ENCODE measurements at regions not wholly inside any gene's neighbourhood (a gene's known extent, or its start where the extent isn't known, plus 50 kb on each side); places are given as distances from the start of the nearest gene placed in this dataset.
A peak's percentile ranks its signal among the peaks of the same experiment; 100 is the strongest.
"Not testable (repeated sequence)": the region's sequence is repeated elsewhere in the genome, so short reads cannot be mapped to it uniquely, and the experiment has no call there.

DNA sequence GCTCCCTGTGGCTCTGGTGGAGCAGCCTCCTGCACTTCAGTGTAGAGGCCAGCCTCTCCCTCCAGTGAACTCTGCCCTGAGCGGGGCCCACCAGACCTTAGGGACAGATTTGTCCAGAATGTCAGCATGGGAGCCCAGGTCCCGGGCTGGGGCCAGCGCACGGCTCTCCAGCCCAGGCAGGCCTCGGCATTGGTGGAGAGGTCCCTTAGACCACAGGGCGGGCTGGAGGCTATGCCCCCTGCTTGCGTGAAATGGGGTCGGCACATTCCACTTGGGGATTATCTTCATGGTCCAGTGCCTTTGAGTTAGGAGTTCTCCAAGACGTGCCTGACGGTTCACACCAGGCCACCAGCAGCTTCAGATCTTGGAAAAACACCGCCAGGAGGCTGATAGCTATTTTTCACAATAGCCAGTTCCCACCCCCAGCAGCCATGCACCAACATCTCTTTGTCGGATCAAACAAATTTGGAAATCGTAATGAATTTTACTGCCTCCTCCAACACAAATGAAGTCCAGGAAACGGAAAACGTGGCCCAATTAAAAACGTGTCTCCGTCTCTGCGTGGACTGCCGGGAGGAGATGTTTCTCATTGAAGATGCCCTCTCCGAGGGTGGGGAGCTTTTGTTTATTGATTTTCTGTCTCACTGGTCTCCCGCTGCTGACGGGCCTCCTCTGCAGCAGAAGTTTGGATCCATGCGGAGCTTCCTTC is 110.0 kb upstream of the CIBAR2 start:
- DNase-seq = no peak

DNA sequence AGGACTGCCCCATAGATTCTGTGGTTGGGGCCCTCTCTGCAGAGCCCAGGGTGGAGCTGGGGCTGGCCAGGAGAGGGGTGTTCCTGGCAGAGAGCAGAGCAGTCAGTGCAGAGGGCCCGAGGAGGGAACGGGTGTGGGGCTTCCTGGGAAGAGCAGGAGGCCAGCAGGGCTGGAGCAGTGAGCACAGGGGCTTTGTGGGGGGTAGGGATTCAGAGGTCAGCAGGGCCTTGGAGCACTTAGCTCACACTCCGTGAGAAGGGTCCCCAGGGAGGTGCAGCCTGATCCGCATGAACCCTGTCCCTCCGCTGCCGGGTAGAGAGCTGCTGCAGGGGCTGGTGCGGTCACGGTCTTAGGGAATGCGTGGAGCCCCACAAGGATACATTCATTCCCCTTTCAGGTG is 113.0 kb upstream of the CIBAR2 start:
- DNase-seq = no peak

DNA sequence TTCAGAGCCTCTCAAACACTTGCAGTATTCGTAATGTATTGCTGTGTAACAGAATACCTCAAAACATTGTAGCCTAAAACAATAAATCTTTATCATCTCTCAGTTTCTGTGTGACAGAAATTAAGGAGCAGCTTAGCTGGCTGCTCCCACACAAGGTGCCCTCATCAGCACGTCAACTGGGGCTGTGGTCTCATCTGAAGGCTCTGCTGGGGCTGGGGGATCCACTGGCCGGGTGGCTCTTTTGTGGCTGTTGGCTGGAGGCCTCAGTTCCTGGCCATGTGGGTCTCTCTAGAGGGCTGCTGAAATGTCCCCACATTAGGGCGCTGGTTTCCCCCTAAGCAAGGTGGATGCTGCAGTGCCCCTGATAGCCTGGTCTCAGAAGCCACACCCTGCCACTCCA is 113.4 kb upstream of the CIBAR2 start:
- no peak for DNase-seq

- DNase-seq = no peak
Measured at GRCh38 chr16:85227084-85227945, 115.0 kb upstream of the CIBAR2 start.

GRCh38 chr16:85227946-85228862 is 115.9 kb upstream of the CIBAR2 start:
- no peak for DNase-seq

DNA sequence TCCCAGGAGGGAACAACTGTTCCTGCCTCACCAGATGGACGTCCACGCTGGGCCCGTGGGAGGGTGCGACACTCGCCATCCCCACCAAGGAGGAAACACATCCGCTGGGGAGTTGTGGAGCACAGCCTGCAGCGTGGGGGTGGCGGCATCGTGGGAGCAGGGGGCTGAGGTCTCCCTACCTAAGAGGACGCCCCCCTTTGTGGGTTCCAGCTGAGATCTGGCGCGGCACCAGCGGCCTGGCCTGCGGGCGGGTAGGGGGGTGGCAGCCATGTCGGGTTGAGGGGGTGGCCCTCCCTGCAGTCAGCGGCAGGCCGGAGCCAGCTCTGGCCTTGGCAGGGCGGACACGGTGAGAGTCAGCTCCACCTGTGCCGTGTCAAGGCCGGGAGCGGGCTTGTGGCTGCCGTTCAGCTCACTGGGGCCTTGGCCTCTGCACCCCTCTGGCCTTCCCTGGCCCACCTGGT is 116.7 kb upstream of the CIBAR2 start:
- DNase-seq = no peak

- DNase-seq = no peak
Measured at GRCh38 chr16:85229869-85230462, 117.7 kb upstream of the CIBAR2 start.

DNA sequence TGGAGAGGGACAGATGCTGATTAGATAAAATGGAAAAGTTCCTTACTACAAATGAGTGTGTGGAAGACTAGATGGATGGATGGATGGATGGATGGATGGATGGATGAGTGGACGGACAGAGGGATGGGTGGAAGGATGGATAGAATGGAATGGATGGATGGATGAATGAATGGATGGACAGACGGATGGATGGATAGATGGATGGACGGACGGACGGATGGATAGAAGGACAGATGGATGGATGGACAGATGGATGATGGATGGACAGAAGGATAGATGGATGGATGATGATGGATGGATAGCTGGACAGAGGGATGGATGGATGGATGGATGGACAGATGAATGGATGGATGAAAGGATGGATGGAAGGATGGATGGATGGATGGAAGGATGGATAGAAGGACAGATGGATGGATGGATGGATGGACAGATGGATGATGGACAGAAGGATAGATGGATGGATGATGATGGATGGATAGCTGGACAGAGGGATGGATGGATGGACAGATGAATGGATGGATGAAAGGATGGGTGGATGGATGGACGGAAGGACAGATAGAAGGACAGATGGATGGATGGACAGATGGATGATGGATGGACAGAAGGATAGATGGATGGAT is 118.6 kb upstream of the CIBAR2 start:
- not testable (repeated sequence) for DNase-seq

DNA sequence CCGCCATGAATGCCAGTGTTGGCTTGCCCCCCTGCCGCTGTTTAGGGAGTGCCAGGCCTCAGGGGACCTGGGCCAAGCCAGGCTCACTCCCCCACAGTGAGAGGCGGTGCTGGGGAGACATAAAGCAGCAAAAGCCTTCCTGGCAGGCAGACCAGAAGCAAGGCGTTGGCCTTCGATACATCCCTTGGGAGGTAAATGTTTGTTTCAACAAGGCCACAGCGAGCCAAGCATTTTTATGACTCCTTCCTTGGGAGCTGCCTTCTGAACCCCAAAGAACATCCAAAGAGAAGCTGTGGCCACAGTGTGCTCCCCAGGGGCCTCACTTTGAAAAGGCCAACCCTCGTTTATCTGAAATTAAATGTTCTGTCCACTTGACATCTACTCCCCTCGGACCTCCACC is 119.7 kb upstream of the CIBAR2 start:
- no peak for DNase-seq

- no peak for DNase-seq
Measured at GRCh38 chr16:85232369-85233142, 120.3 kb upstream of the CIBAR2 start.

DNA sequence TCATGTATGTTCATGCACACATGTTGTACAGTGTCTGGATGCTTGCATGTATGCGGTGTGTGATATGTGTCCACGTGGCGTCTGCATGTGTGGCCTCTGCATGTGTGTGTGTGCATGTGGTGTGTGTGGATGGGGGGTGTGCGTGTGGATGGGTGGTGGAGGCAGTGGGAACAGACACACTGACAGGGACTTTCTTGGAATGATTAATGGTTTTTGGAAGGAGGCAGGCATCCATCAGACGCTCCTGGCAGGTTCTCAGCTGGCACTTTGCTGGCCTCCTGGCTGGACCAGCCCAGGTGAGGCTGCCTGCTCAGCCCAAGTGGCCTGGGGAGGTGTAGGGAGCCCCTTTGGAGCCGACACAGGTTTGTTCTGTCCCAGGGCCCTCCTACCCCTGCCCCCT is 121.2 kb upstream of the CIBAR2 start:
- no peak for DNase-seq

GRCh38 chr16:85234310-85235204 is 122.3 kb upstream of the CIBAR2 start:
- DNase-seq = peak; percentile 63

- DNase-seq = peak; percentile 53
Measured at GRCh38 chr16:85235991-85236817, 123.9 kb upstream of the CIBAR2 start.

GRCh38 chr16:85236818-85237150 is 124.5 kb upstream of the CIBAR2 start:
- no peak for DNase-seq

DNA sequence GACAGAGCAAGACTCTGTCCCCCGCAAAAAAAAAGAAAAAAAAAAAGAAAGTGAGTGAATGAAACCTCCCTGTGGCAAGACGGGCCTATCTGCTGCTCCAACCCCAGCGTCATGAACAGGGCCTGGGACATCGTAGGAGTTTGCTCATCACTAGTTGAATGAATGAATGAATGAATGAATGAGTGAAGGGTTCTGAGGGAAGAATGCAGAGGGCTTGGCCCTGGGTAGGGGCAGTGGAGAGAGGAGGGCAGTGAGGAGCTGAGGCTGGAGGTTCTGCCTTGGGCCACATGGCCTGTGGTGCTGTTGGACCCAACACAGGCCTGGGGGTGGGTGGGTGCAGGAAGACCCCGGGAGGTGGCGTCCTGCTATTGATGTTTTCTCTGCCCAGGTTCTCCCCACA is 125.5 kb upstream of the CIBAR2 start:
- no peak for DNase-seq

DNA sequence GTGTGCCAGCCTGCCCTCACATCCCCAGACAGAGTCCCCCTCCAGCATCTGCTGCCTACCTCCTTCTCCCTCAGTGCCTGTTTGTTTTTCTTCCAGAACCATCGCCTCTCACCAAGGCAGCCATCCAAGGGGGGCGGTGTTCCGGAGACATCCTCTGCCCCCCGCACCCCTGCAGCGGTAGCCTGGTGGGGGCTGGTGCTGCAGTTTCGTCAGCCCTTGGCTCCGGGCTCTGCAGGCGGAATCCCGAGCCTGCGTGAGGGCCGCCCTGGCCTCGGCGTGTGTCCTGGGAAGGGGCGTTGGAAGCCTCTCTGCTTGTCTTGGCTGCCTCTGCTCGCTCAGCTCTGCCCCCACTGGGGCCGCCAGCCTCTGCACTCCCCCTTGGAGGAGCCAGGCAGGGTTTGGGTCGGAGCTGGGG is 126.0 kb upstream of the CIBAR2 start:
- DNase-seq = peak; percentile 43

DNA sequence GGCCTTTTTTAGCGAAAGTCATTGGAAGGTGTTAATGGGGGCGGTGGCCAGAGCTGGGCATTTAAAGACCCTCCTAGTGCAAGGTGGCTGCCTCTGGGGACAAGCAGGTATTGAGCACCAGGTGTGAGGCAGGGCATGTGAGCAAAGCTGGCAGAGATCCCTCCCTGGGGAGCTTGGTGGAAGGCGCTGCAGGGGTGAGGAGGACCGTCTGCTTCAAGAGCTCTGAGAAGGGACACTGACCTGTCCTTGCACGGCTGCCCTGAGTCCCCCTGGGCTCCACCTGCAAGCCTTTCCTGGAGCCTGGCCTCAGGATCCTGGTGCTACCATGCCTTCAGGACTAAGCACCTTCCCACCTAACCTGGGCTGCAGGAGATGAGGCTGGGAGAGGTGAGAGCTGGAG is 127.0 kb upstream of the CIBAR2 start:
- no peak for DNase-seq

- DNase-seq = no peak
Measured at GRCh38 chr16:85239871-85240270, 127.6 kb upstream of the CIBAR2 start.

Data from dermis blood vessel endothelial cell (primary cell).